Fibroblast of mammary gland (primary cell): ENCODE measurements at regions not wholly inside any gene's neighbourhood (a gene's known extent, or its start where the extent isn't known, plus 50 kb on each side); places are given as distances from the start of the nearest gene placed in this dataset.
"Not testable (repeated sequence)": the region's sequence is repeated elsewhere in the genome, so short reads cannot be mapped to it uniquely, and the experiment has no call there.

Experiments used
- DNase-seq: peaks from one replicate; pipeline ENCODE4 v3.0.0-alpha.2; 2010; ENCODE audit warnings: low read depth
- H3K4me3 ChIP-seq: 2 replicates; pipeline ENCODE4 v1.5.1; 2011; ENCODE audit warnings: low read depth, mild to moderate bottlenecking, low read length, moderate library complexity; ENCODE audit not compliant: control insufficient read depth
- TF ChIP-seq, protein P1 (sequence below): conservative IDR thresholded peaks from 2 replicates; pipeline ENCODE4 v1.5.1; 2011; ENCODE audit warnings: low read depth, low read length, inconsistent platforms; ENCODE audit not compliant: control insufficient read depth, insufficient read depth

DNA sequence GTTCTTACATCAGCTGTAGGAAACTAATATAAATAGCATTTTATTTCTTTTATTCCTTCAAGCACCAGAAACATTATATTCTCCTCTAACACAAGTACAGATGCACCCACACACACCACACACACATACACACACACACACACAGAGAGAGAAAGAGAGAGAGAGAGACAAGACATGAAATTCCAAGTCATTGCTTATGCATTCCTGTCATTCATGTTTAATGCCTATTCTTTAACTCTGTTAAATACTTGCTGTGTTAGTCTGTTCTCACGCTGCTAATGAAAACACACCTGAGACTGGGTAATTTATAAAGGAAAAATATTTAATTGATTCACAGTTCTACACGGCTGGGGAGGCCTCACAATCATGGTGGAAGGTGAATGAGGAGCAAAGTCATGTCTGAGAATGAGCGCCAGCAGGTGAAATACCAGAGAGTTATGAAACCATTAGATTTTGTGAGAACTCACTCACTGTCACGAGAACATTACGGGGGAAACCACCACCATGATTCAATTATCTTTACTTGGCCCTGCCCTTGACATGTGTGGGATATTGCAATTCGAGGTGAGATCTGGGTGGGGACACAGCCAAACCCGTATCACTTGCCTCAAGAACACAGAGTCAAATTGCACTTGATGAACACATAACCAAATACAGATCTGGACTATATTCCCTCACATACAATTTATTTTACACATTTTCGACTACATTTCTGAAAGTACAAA is 1058.1 kb upstream of the TMPRSS15 start:
- TF ChIP-seq, protein P1, sequence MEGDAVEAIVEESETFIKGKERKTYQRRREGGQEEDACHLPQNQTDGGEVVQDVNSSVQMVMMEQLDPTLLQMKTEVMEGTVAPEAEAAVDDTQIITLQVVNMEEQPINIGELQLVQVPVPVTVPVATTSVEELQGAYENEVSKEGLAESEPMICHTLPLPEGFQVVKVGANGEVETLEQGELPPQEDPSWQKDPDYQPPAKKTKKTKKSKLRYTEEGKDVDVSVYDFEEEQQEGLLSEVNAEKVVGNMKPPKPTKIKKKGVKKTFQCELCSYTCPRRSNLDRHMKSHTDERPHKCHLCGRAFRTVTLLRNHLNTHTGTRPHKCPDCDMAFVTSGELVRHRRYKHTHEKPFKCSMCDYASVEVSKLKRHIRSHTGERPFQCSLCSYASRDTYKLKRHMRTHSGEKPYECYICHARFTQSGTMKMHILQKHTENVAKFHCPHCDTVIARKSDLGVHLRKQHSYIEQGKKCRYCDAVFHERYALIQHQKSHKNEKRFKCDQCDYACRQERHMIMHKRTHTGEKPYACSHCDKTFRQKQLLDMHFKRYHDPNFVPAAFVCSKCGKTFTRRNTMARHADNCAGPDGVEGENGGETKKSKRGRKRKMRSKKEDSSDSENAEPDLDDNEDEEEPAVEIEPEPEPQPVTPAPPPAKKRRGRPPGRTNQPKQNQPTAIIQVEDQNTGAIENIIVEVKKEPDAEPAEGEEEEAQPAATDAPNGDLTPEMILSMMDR: no peak
- no peak for DNase-seq
- H3K4me3 ChIP-seq: no peak overlapping the region

DNA sequence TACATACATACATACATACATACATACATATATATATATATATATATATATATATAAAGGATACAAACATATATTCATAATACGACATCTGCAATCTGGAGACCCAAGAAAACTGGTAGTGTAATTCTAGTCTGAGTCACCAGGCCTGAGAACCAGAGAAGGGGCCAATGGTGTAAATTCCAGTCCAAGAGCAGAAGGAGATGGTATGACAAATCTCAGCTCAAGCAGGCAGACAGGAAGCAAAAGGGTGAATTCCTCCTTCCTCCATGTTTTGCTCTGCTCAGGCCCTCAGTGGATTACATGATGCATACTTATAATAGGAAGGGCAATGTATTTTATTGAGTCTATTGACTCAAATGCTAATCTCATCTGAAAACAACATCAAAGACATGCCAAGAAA is 1060.4 kb upstream of the TMPRSS15 start:
- no peak for DNase-seq
- TF ChIP-seq, protein P1: no peak
- no peak overlapping the region for H3K4me3 ChIP-seq

DNA sequence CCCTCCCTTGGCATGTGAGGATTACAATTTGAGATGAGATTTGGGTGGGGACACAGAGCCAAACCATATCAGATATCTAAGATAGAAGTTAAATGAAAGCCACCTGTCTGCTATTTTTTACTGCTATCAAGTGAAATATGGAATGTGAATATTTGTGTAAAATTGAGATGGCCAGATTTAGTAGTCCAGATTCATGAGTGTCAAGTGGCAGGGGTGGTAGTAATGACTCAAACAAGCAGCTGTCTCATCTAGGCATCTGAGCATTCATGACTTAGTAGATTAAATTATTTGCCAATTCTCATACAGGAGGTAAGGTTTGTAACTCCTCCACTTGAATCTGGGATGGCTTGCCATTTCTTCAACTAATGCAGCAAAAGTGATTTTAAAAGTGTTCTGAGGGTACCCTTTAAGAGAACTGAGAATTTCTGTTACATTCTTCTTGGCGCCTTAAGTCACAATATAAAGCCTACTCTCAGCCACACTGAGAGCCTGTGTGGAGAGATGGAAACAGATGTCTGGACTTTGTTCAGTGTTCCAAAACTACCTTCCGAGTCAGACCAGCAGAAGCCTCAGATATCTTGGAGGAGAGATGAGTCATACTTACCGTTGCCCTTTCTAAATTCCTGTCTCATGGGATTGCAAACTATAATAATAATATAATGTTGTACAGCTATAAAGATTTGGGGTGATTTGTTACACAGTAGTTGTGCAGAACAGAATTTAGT is 1065.6 kb upstream of the TMPRSS15 start:
- TF ChIP-seq, protein P1: no peak
- H3K4me3 ChIP-seq: no peak overlapping the region
- DNase-seq: no peak

DNA sequence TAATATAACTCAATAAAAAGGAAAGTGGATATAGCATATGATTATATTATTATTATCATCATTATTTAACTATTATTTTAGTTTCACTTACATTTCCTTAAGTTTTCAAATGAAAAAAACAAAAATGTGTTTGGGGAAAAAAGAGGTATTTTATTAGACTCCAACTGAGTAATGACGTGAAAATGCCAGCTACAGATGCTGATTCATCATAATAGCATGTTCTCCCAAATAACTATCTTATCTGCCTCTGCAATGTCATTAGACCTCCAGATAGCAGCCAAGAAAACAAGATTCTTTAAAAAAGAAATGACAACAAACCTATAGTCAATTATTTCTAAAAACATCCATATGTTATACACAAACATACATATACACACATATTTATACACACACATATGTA is 1071.9 kb upstream of the TMPRSS15 start:
- no peak for DNase-seq
- no peak overlapping the region for H3K4me3 ChIP-seq
- TF ChIP-seq, protein P1: no peak

DNA sequence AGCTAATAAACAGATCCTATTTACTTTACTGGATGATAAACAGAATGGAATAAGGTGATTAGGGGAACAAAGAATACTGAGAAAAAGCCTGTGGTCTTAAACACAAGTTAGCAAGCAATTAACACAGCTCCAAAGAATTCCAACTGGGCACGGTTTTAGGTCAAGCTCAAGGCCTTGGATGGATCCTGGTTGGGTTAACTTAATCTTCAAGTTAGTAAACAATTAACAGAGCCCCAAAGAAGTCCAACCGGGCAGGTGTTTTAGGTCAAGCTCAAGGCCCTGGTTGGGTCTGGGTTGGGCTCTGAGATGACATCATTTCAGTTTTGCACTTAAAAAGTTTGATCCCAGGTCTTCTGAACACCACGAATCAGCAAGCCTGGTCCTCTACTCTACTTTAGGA is 1086.3 kb upstream of the TMPRSS15 start:
- TF ChIP-seq, protein P1: no peak
- no peak overlapping the region for H3K4me3 ChIP-seq
- no peak for DNase-seq

DNA sequence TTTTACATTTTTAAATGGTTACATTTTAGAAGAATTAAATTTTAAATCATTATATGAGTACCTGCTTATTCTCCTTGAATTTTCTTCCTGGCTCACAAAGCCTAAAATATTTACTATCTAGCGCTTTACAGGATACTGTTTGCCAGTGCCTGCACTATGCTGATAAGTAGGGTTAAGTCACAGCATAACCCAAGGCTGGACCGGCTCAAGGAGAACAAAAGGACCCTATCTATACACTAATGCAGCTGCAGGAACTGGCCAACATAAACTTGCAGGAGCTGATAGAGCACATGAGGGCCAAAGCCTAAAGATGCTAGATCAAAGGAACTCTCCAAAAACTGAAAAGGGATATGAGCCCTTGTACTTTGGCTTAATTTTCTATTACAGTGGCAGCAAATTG is 1086.9 kb upstream of the TMPRSS15 start:
- H3K4me3 ChIP-seq: no peak overlapping the region
- TF ChIP-seq, protein P1: no peak
- DNase-seq: no peak

DNA sequence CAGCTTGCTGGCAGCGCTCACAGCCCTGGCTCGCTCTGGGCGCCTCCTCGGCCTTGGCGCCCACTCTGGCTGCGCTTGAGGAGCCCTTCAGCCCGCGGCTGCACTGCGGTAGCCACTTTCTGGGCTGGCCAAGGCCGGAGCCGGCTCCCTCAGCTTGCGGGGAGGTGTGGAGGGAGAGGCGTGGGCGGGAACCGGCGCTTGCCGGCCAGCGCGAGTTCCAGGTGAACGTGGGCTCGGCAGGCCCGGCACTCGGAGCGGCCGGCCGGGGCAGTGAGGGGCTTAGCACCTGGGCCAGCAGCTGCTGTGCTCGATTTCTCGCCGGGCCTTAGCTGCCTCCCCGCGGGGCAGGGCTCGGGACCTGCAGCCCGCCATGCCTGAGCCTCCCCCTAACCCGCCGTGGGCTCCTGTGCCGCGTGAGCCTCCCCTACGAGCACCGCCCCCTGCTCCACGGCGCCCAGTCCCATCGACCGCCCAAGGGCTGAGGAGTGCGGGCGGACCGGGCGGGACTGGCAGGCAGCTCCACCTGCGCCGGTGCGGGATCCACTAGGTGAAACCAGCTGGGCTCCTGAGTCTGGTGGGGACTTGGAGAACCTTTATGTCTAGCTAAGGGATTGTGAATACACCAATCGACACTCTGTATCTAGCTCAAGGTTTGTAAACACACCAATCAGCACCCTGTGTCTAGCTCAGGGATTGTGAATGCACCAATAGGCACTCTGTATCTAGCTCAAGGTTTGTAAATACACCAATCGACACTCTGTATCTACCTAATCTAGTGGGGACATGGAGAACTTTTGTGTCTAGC is 1090.1 kb upstream of the TMPRSS15 start:
- not testable (repeated sequence) for DNase-seq

More for the DNA sequence above, 1090.1 kb upstream of the TMPRSS15 start:
- not testable (repeated sequence) for H3K4me3 ChIP-seq
